ENCODE measurements at regions not wholly inside any gene's neighbourhood (a gene's known extent, or its start where the extent isn't known, plus 50 kb on each side); places are given as distances from the start of the nearest gene placed in this dataset.

DNA sequence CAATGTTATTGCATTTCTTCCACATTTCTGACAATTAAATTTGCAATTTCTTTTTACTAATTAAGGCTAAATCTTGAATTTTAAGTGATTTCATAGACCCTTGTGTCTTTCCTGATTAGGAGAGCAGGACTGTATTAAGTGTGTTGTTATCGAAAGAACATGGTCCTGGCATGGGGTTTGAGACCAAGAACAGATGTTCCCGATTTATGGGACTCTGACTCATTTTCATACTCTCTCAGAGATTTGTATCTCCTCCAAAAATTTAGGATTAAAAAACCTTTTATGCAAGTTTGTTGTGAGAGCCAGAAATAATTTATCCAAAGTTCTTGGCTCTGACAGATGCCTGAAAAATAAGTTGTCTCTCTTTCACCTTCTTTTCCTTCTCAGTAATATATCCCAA lies 589.3 kb upstream of the ARGLU1 start:
- TF ChIP-seq POLR2AphosphoS5 (IDR thresholded peaks at IDR 0.05; ENCODE audit: borderline replicate concordance, low read depth, low read length) (no peak), EZH2 (IDR thresholded peaks at IDR 0.05) (no peak)

Measured in SK-N-MC (cell line).